ENCODE measurements at regions not wholly inside any gene's neighbourhood (a gene's known extent, or its start where the extent isn't known, plus 50 kb on each side); places are given as distances from the start of the nearest gene placed in this dataset.
"Not testable (repeated sequence)": the region's sequence is repeated elsewhere in the genome, so short reads cannot be mapped to it uniquely, and the experiment has no call there.

- not testable (repeated sequence) for H3K79me2 ChIP-seq (ENCODE audit: control insufficient read depth, insufficient read depth, low read length, unreplicated experiment); H3K27me3 ChIP-seq (ENCODE audit: insufficient read depth, low read length); H3K36me3 ChIP-seq (ENCODE audit: insufficient read depth, low read length); H3K4me3 ChIP-seq (ENCODE audit: low read depth, low read length); H3K27ac ChIP-seq (ENCODE audit: low read depth, low read length); H2AFZ ChIP-seq (ENCODE audit: low read length, unreplicated experiment)
- peaks cover 17% of the 10 kb centered on the region for H3K4me1 ChIP-seq (ENCODE audit: control insufficient read depth, insufficient read depth, low read length, unreplicated experiment)
Measured at GRCh38 chr2:71920819-71921218, 226.8 kb downstream of the CYP26B1 start.

GRCh38 chr2:71919708-71920107, 228.0 kb downstream of the CYP26B1 start:
- Histone ChIP-seq H3K79me2 (ENCODE audit: control insufficient read depth, insufficient read depth, low read length, unreplicated experiment) (no peaks in the 10 kb centered on the region), H3K27me3 (ENCODE audit: insufficient read depth, low read length) (no peaks in the 10 kb centered on the region)

GRCh38 chr2:71910277-71910676, 237.4 kb downstream of the CYP26B1 start:
- H2AFZ ChIP-seq (ENCODE audit: low read length, unreplicated experiment) = no peak overlapping the region

More at GRCh38 chr2:71919708-71920107, 228.0 kb downstream of the CYP26B1 start:
- H3K27ac ChIP-seq (ENCODE audit: low read depth, low read length) = no peak overlapping the region
- H3K4me3 ChIP-seq (ENCODE audit: low read depth, low read length) = no peak overlapping the region
- H3K36me3 ChIP-seq (ENCODE audit: insufficient read depth, low read length) = no peaks in the 10 kb centered on the region
- H3K4me1 ChIP-seq (ENCODE audit: control insufficient read depth, insufficient read depth, low read length, unreplicated experiment) = peaks cover 6% of the 10 kb centered on the region
- H2AFZ ChIP-seq (ENCODE audit: low read length, unreplicated experiment) = no peak overlapping the region

GRCh38 chr2:71908798-71909197, 238.9 kb downstream of the CYP26B1 start:
- H3K27ac ChIP-seq (ENCODE audit: low read depth, low read length) = no peak overlapping the region
- no peaks in the 10 kb centered on the region for H3K36me3 ChIP-seq (ENCODE audit: insufficient read depth, low read length)
- no peaks in the 10 kb centered on the region for H3K27me3 ChIP-seq (ENCODE audit: insufficient read depth, low read length)
- H3K79me2 ChIP-seq (ENCODE audit: control insufficient read depth, insufficient read depth, low read length, unreplicated experiment) = no peaks in the 10 kb centered on the region
- H3K4me1 ChIP-seq (ENCODE audit: control insufficient read depth, insufficient read depth, low read length, unreplicated experiment) = peaks cover 14% of the 10 kb centered on the region
- H2AFZ ChIP-seq (ENCODE audit: low read length, unreplicated experiment) = no peak overlapping the region
- no peak overlapping the region for H3K4me3 ChIP-seq (ENCODE audit: low read depth, low read length)

More at GRCh38 chr2:71910277-71910676, 237.4 kb downstream of the CYP26B1 start:
- no peak overlapping the region for H3K4me3 ChIP-seq (ENCODE audit: low read depth, low read length)
- H3K4me1 ChIP-seq (ENCODE audit: control insufficient read depth, insufficient read depth, low read length, unreplicated experiment) = peaks cover 9% of the 10 kb centered on the region
- no peak overlapping the region for H3K27ac ChIP-seq (ENCODE audit: low read depth, low read length)
- H3K27me3 ChIP-seq (ENCODE audit: insufficient read depth, low read length) = no peaks in the 10 kb centered on the region
- H3K79me2 ChIP-seq (ENCODE audit: control insufficient read depth, insufficient read depth, low read length, unreplicated experiment) = no peaks in the 10 kb centered on the region
- H3K36me3 ChIP-seq (ENCODE audit: insufficient read depth, low read length) = no peaks in the 10 kb centered on the region

- Histone ChIP-seq H3K4me1 (ENCODE audit: control insufficient read depth, insufficient read depth, low read length, unreplicated experiment) (peaks cover 14% of the 10 kb centered on the region), H3K79me2 (ENCODE audit: control insufficient read depth, insufficient read depth, low read length, unreplicated experiment) (no peaks in the 10 kb centered on the region), H3K27ac (ENCODE audit: low read depth, low read length) (no peak overlapping the region), H3K36me3 (ENCODE audit: insufficient read depth, low read length) (no peaks in the 10 kb centered on the region), H3K27me3 (ENCODE audit: insufficient read depth, low read length) (no peaks in the 10 kb centered on the region), H3K4me3 (ENCODE audit: low read depth, low read length) (no peak overlapping the region), H2AFZ (ENCODE audit: low read length, unreplicated experiment) (no peak overlapping the region)
Measured at GRCh38 chr2:71907503-71907902, 240.2 kb downstream of the CYP26B1 start.

- no peaks in the 10 kb centered on the region for H3K27me3 ChIP-seq (ENCODE audit: insufficient read depth, low read length)
- H3K4me3 ChIP-seq (ENCODE audit: low read depth, low read length) = no peak overlapping the region
- H3K4me1 ChIP-seq (ENCODE audit: control insufficient read depth, insufficient read depth, low read length, unreplicated experiment) = peaks cover 14% of the 10 kb centered on the region
- no peak overlapping the region for H3K27ac ChIP-seq (ENCODE audit: low read depth, low read length)
- H3K36me3 ChIP-seq (ENCODE audit: insufficient read depth, low read length) = no peaks in the 10 kb centered on the region
- no peaks in the 10 kb centered on the region for H3K79me2 ChIP-seq (ENCODE audit: control insufficient read depth, insufficient read depth, low read length, unreplicated experiment)
- H2AFZ ChIP-seq (ENCODE audit: low read length, unreplicated experiment) = no peak overlapping the region
Measured at GRCh38 chr2:71906357-71906973, 241.2 kb downstream of the CYP26B1 start.

- Histone ChIP-seq H2AFZ (ENCODE audit: low read length, unreplicated experiment) (no peak overlapping the region), H3K27me3 (ENCODE audit: insufficient read depth, low read length) (0 out of 2 replicates have a peak, but pooled peaks cover 7% of the 10 kb centered on the region), H3K79me2 (ENCODE audit: control insufficient read depth, insufficient read depth, low read length, unreplicated experiment) (no peaks in the 10 kb centered on the region), H3K4me1 (ENCODE audit: control insufficient read depth, insufficient read depth, low read length, unreplicated experiment) (peaks cover 14% of the 10 kb centered on the region), H3K4me3 (ENCODE audit: low read depth, low read length) (no peak overlapping the region), H3K36me3 (ENCODE audit: insufficient read depth, low read length) (no peaks in the 10 kb centered on the region), H3K27ac (ENCODE audit: low read depth, low read length) (no peak overlapping the region)
Measured at GRCh38 chr2:71905205-71905604, 242.5 kb downstream of the CYP26B1 start.

- no peaks in the 10 kb centered on the region for H3K79me2 ChIP-seq (ENCODE audit: control insufficient read depth, insufficient read depth, low read length, unreplicated experiment)
- H3K4me3 ChIP-seq (ENCODE audit: low read depth, low read length) = no peak overlapping the region
- H2AFZ ChIP-seq (ENCODE audit: low read length, unreplicated experiment) = no peak overlapping the region
- 0 out of 2 replicates have a peak, but pooled peaks cover 7% of the 10 kb centered on the region for H3K27me3 ChIP-seq (ENCODE audit: insufficient read depth, low read length)
- H3K36me3 ChIP-seq (ENCODE audit: insufficient read depth, low read length) = no peaks in the 10 kb centered on the region
- peaks cover 14% of the 10 kb centered on the region for H3K4me1 ChIP-seq (ENCODE audit: control insufficient read depth, insufficient read depth, low read length, unreplicated experiment)
- H3K27ac ChIP-seq (ENCODE audit: low read depth, low read length) = no peak overlapping the region
Measured at GRCh38 chr2:71903841-71904240, 243.8 kb downstream of the CYP26B1 start.

- Histone ChIP-seq H3K36me3 (ENCODE audit: insufficient read depth, low read length) (no peaks in the 10 kb centered on the region), H3K27me3 (ENCODE audit: insufficient read depth, low read length) (0 out of 2 replicates have a peak, but pooled peaks cover 7% of the 10 kb centered on the region), H3K27ac (ENCODE audit: low read depth, low read length) (no peak overlapping the region), H3K4me3 (ENCODE audit: low read depth, low read length) (no peak overlapping the region), H3K4me1 (ENCODE audit: control insufficient read depth, insufficient read depth, low read length, unreplicated experiment) (peaks cover 11% of the 10 kb centered on the region), H2AFZ (ENCODE audit: low read length, unreplicated experiment) (no peak overlapping the region), H3K79me2 (ENCODE audit: control insufficient read depth, insufficient read depth, low read length, unreplicated experiment) (no peaks in the 10 kb centered on the region)
Measured at GRCh38 chr2:71901466-71901865, 246.2 kb downstream of the CYP26B1 start.

GRCh38 chr2:71898851-71899681, 248.6 kb downstream of the CYP26B1 start:
- H3K79me2 ChIP-seq (ENCODE audit: control insufficient read depth, insufficient read depth, low read length, unreplicated experiment) = no peaks in the 10 kb centered on the region
- H3K4me3 ChIP-seq (ENCODE audit: low read depth, low read length) = no peak overlapping the region
- H2AFZ ChIP-seq (ENCODE audit: low read length, unreplicated experiment) = no peak overlapping the region
- no peaks in the 10 kb centered on the region for H3K4me1 ChIP-seq (ENCODE audit: control insufficient read depth, insufficient read depth, low read length, unreplicated experiment)
- H3K36me3 ChIP-seq (ENCODE audit: insufficient read depth, low read length) = no peaks in the 10 kb centered on the region
- H3K27ac ChIP-seq (ENCODE audit: low read depth, low read length) = no peak overlapping the region
- 0 out of 2 replicates have a peak, but pooled peaks cover 7% of the 10 kb centered on the region for H3K27me3 ChIP-seq (ENCODE audit: insufficient read depth, low read length)

GRCh38 chr2:71898375-71898774, 249.3 kb downstream of the CYP26B1 start:
- Histone ChIP-seq H3K27me3 (ENCODE audit: insufficient read depth, low read length) (0 out of 2 replicates have a peak, but pooled peaks cover 7% of the 10 kb centered on the region), H3K4me3 (ENCODE audit: low read depth, low read length) (no peak overlapping the region), H3K79me2 (ENCODE audit: control insufficient read depth, insufficient read depth, low read length, unreplicated experiment) (no peaks in the 10 kb centered on the region), H3K27ac (ENCODE audit: low read depth, low read length) (no peak overlapping the region), H2AFZ (ENCODE audit: low read length, unreplicated experiment) (no peak overlapping the region), H3K36me3 (ENCODE audit: insufficient read depth, low read length) (no peaks in the 10 kb centered on the region), H3K4me1 (ENCODE audit: control insufficient read depth, insufficient read depth, low read length, unreplicated experiment) (no peaks in the 10 kb centered on the region)
